ENCODE measurements at regions not wholly inside any gene's neighbourhood (a gene's known extent, or its start where the extent isn't known, plus 50 kb on each side); places are given as distances from the start of the nearest gene placed in this dataset.

GRCh38 chr1:184919892-184920291 lies 54.4 kb downstream of the NIBAN1 start:
- TF ChIP-seq OSR1 (CRISPR knock-in tag; IDR thresholded peaks at IDR 0.05) (no peak), GLIS3 (CRISPR knock-in tag; IDR thresholded peaks at IDR 0.05) (no peak), ZNF70 (CRISPR knock-in tag; IDR thresholded peaks at IDR 0.05) (no peak), CREB5 (CRISPR knock-in tag; IDR thresholded peaks at IDR 0.05; ENCODE audit: low read depth) (no peak), POU6F1 (CRISPR knock-in tag; IDR thresholded peaks at IDR 0.05; ENCODE audit: borderline replicate concordance, low read depth) (no peak), PPARA (CRISPR knock-in tag; IDR thresholded peaks at IDR 0.05; ENCODE audit: borderline replicate concordance) (no peak), ZFP3 (CRISPR knock-in tag; IDR thresholded peaks at IDR 0.05) (no peak), SNAI2 (CRISPR knock-in tag; IDR thresholded peaks at IDR 0.05) (no peak), CSDC2 (CRISPR knock-in tag; IDR thresholded peaks at IDR 0.05) (no peak), RARB (CRISPR knock-in tag; IDR thresholded peaks at IDR 0.05) (no peak), ARNTL (CRISPR knock-in tag; IDR thresholded peaks at IDR 0.05; ENCODE audit: borderline replicate concordance, low read depth) (no peak), PATZ1 (CRISPR knock-in tag; IDR thresholded peaks at IDR 0.05; ENCODE audit: borderline replicate concordance) (no peak), ZNF8 (CRISPR knock-in tag; IDR thresholded peaks at IDR 0.05) (no peak), ESRRG (CRISPR knock-in tag; IDR thresholded peaks at IDR 0.05) (no peak)

GRCh38 chr1:184915463-184916090 lies 58.7 kb downstream of the NIBAN1 start:
- TF ChIP-seq ZC3H10 (CRISPR knock-in tag; IDR thresholded peaks at IDR 0.05) (no peak), ZNF565 (CRISPR knock-in tag; conservative IDR thresholded peaks at IDR 0.05; ENCODE audit: low read depth) (no peak)
- ATAC-seq = no peak; the same call in 2 of the 3 replicates

More at GRCh38 chr1:184919892-184920291, 54.4 kb downstream of the NIBAN1 start:
- ATAC-seq = no peak

- TF ChIP-seq ZNF565 (CRISPR knock-in tag; conservative IDR thresholded peaks at IDR 0.05; ENCODE audit: low read depth) (no peak), PATZ1 (CRISPR knock-in tag; IDR thresholded peaks at IDR 0.05; ENCODE audit: borderline replicate concordance) (no peak), PPARA (CRISPR knock-in tag; IDR thresholded peaks at IDR 0.05; ENCODE audit: borderline replicate concordance) (no peak), CREB5 (CRISPR knock-in tag; IDR thresholded peaks at IDR 0.05; ENCODE audit: low read depth) (no peak), ISL1 (CRISPR knock-in tag; IDR thresholded peaks at IDR 0.05) (no peak), POU6F1 (CRISPR knock-in tag; IDR thresholded peaks at IDR 0.05; ENCODE audit: borderline replicate concordance, low read depth) (no peak), OSR1 (CRISPR knock-in tag; IDR thresholded peaks at IDR 0.05) (no peak)
- no peak for ATAC-seq
These were observed 60.2 kb downstream of the NIBAN1 start for GRCh38 chr1:184914149-184914548.

- no peak for ATAC-seq
- TF ChIP-seq ZFP3 (CRISPR knock-in tag; IDR thresholded peaks at IDR 0.05) (no peak), ZNF70 (CRISPR knock-in tag; IDR thresholded peaks at IDR 0.05) (no peak), TCF4 (CRISPR knock-in tag; IDR thresholded peaks at IDR 0.05; ENCODE audit: borderline replicate concordance) (no peak), BACH2 (CRISPR knock-in tag; IDR thresholded peaks at IDR 0.05; ENCODE audit: borderline replicate concordance) (no peak), ESRRG (CRISPR knock-in tag; IDR thresholded peaks at IDR 0.05) (no peak), ZNF8 (CRISPR knock-in tag; IDR thresholded peaks at IDR 0.05) (no peak), ARNTL (CRISPR knock-in tag; IDR thresholded peaks at IDR 0.05; ENCODE audit: borderline replicate concordance, low read depth) (no peak), ZNF565 (CRISPR knock-in tag; conservative IDR thresholded peaks at IDR 0.05; ENCODE audit: low read depth) (no peak), CSDC2 (CRISPR knock-in tag; IDR thresholded peaks at IDR 0.05) (no peak), GLIS3 (CRISPR knock-in tag; IDR thresholded peaks at IDR 0.05) (no peak), OSR1 (CRISPR knock-in tag; IDR thresholded peaks at IDR 0.05) (no peak), TOX (CRISPR knock-in tag; IDR thresholded peaks at IDR 0.05; ENCODE audit: borderline replicate concordance) (no peak), CSRNP3 (CRISPR knock-in tag; IDR thresholded peaks at IDR 0.05) (no peak)
These were observed 61.9 kb downstream of the NIBAN1 start for GRCh38 chr1:184912392-184912791.

Measured in SK-N-SH treated with all-trans-retinoic acid at 6 μM for 48 hours (cell line).